GM12878 (cell line): ENCODE measurements at regions not wholly inside any gene's neighbourhood (a gene's known extent, or its start where the extent isn't known, plus 50 kb on each side); places are given as distances from the start of the nearest gene placed in this dataset.

Experiments used
- ATAC-seq: fragments of 200-7000 bp; cut with Tn5 transposase; 3 replicates; pipeline ENCODE4 v1.9.1; 2020; ENCODE audit warnings: mild to moderate bottlenecking, moderate library complexity
- BruUV-seq: library from RNA; stranded (reverse); fragments of 400-500 nt; replicated peaks from 2 replicates; lab custom pipeline; 2021; lab: Mats Ljungman, UMichigan
- CTCF ChIA-PET: fragments of 300-600 bp; sonication (Branson Sonifier 250); formaldehyde crosslinking; extraction: SDS; loops from one replicate; lab custom pipeline; 2021; ENCODE audit warnings: inconsistent platforms; lab: Yijun Ruan, JAX
- POLR2A ChIA-PET: fragments of 350-600 bp; formaldehyde crosslinking; extraction: SDS; loops from one replicate; lab custom pipeline; 2021; ENCODE audit warnings: inconsistent platforms; lab: Charles Lee
- RAD21 ChIA-PET: fragments of 300-600 bp; sonication (Branson Sonifier 250); formaldehyde crosslinking; loops from one replicate; lab custom pipeline; 2023; ENCODE audit warnings: antibody characterized with exemption; ENCODE audit not compliant: unreplicated experiment; lab: Charles Lee
- SMC1A ChIA-PET: fragments of 300-600 bp; sonication (Branson Sonifier 250); formaldehyde crosslinking; loops from one replicate; lab custom pipeline; 2023; ENCODE audit not compliant: unreplicated experiment, uncharacterized antibody; lab: Charles Lee
- DNase-seq: peaks from one replicate; pipeline ENCODE4 v3.0.0-alpha.2; 2011; ENCODE audit warnings: low read depth, low spot score
- FAIRE-seq: peaks from 3 replicates; lab custom pipeline; 2011; peaks lifted over from hg19 to GRCh38; lab: Jason Lieb, UNC
- H2AFZ ChIP-seq: 2 replicates; pipeline ENCODE4 v1.6.0; 2011; ENCODE audit warnings: low read depth, low read length, control low read depth; ENCODE audit not compliant: control insufficient read depth
- H3K27ac ChIP-seq: 2 replicates; pipeline ENCODE4 v1.5.1; 2011; ENCODE audit warnings: control low read depth; ENCODE audit not compliant: control insufficient read depth, insufficient read depth
- H3K27me3 ChIP-seq, 2 experiments: replicated peaks in 1 of 2; 2 replicates each; pipeline versions ENCODE4 v1.6.0 to v1.6.1; 2011; ENCODE audit warnings: low read length in 1 of 2; ENCODE audit not compliant: control insufficient read depth in 2 of 2, insufficient read depth in 2 of 2
- H3K36me3 ChIP-seq, 2 experiments: 2 replicates each; pipeline ENCODE4 v1.5.1; 2011; ENCODE audit warnings: low read length in 1 of 2; ENCODE audit not compliant: control insufficient read depth in 2 of 2, insufficient read depth in 2 of 2
- H3K4me1 ChIP-seq: 2 replicates; pipeline ENCODE4 v1.6.1; 2011; ENCODE audit warnings: mild to moderate bottlenecking, low read length, moderate library complexity, mixed read lengths; ENCODE audit not compliant: control insufficient read depth, insufficient read depth
- H3K4me2 ChIP-seq: 2 replicates; pipeline ENCODE4 v1.6.0; 2011; ENCODE audit warnings: control low read depth; ENCODE audit not compliant: control insufficient read depth, insufficient read depth
- H3K4me3 ChIP-seq: fragments of 200-600 bp; sonication (generic); 2 replicates; pipeline ENCODE4 v1.5.1; 2016
- H3K79me2 ChIP-seq: 2 replicates; pipeline ENCODE4 v1.6.0; 2011; ENCODE audit warnings: low read length; ENCODE audit not compliant: control insufficient read depth, insufficient read depth
- H3K9ac ChIP-seq: 2 replicates; pipeline ENCODE4 v1.8.0; 2011; ENCODE audit warnings: low read length, control low read depth, mixed read lengths; ENCODE audit not compliant: control insufficient read depth, insufficient read depth
- H3K9me3 ChIP-seq: replicated peaks from 3 replicates; pipeline ENCODE4 v1.5.1; 2011; ENCODE audit warnings: mild to moderate bottlenecking, low read length; ENCODE audit not compliant: control insufficient read depth, insufficient read depth
- H4K20me1 ChIP-seq: 2 replicates; pipeline ENCODE4 v1.6.0; 2011; ENCODE audit not compliant: control insufficient read depth, insufficient read depth
- BCLAF1 ChIP-seq: fragments of 450-650 bp; IDR thresholded peaks from 2 replicates; pipeline ENCODE4 v1.6.1; 2017; ENCODE audit warnings: antibody characterized with exemption, mild to moderate bottlenecking, moderate library complexity
- CBX3 ChIP-seq: fragments of 200-600 bp; sonication (generic); IDR thresholded peaks from 2 replicates; pipeline ENCODE4 v1.6.1; 2016; ENCODE audit warnings: low read depth, borderline replicate concordance
- EGR1 ChIP-seq, 2 experiments: IDR thresholded peaks; 1 replicate in 1 of 2; 2 replicates in 1 of 2; pipeline ENCODE4 v1.6.1; 2011 to 2012; ENCODE audit warnings: low read depth in 2 of 2, low read length in 2 of 2, borderline replicate concordance in 1 of 2, mild to moderate bottlenecking in 1 of 2, moderate library complexity in 1 of 2
- KDM1A ChIP-seq: fragments of 200-600 bp; sonication (generic); IDR thresholded peaks from 2 replicates; pipeline ENCODE4 v1.6.1; 2016; ENCODE audit warnings: borderline replicate concordance
- MEF2A ChIP-seq: IDR thresholded peaks from 2 replicates; pipeline ENCODE4 v1.6.1; 2011; ENCODE audit warnings: low read depth, mild to moderate bottlenecking, low read length, moderate library complexity; ENCODE audit not compliant: insufficient read depth
- NFYA ChIP-seq: IDR thresholded peaks from 2 replicates; pipeline ENCODE4 v1.6.1; 2011; ENCODE audit warnings: low read depth, mild to moderate bottlenecking, low read length, improper control_type of control experiment, borderline replicate concordance
- NR2C2 ChIP-seq: IDR thresholded peaks from 2 replicates; pipeline ENCODE4 v1.6.1; 2011; ENCODE audit warnings: borderline replicate concordance, low read depth; ENCODE audit not compliant: control insufficient read depth, insufficient read length
- NR2F1 ChIP-seq: fragments of 450-650 bp; conservative IDR thresholded peaks from 2 replicates; pipeline ENCODE4 v1.6.1; 2017; ENCODE audit warnings: mild to moderate bottlenecking
- PAX5 ChIP-seq: IDR thresholded peaks from 2 replicates; pipeline ENCODE4 v1.6.1; 2011; ENCODE audit warnings: low read depth, low read length, borderline replicate concordance
- PML ChIP-seq: IDR thresholded peaks from 2 replicates; pipeline ENCODE4 v1.6.1; 2012; ENCODE audit warnings: low read length, inconsistent platforms
- RUNX3 ChIP-seq: IDR thresholded peaks from 2 replicates; pipeline ENCODE4 v1.6.1; 2012; ENCODE audit warnings: low read length, inconsistent platforms
- SREBF2 ChIP-seq: IDR thresholded peaks from 2 replicates; pipeline ENCODE4 v1.6.1; 2012; ENCODE audit warnings: mild to moderate bottlenecking, low read length
- STAT3 ChIP-seq: IDR thresholded peaks from 2 replicates; pipeline ENCODE4 v1.6.1; 2011; ENCODE audit warnings: low read depth, low read length, improper control_type of control experiment
- ZNF622 ChIP-seq: fragments of 450-650 bp; IDR thresholded peaks from 2 replicates; pipeline ENCODE4 v1.6.1; 2017; ENCODE audit warnings: mild to moderate bottlenecking, inconsistent platforms
- WGBS: methylation state at CpG from one replicate; pipeline ENCODE4 v1.1.6; 2016; ENCODE audit warnings: low lambda C conversion rate; ENCODE audit not compliant: insufficient replicate concordance, insufficient coverage; ENCODE audit errors: missing lambda C conversion rate; 5-methylcytosine and 5-hydroxymethylcytosine counted together
- in situ Hi-C: fragments of 300-500 bp; cut with MboI; formaldehyde crosslinking; loops from 9 replicates; pipeline ENCODE4 v1.14.3; 2018; ENCODE audit warnings: mixed read lengths
- intact Hi-C: fragments of 100-400 bp; cut with micrococcal nuclease; formaldehyde crosslinking; loops from one replicate; pipeline ENCODE4 v1.14.2; 2022; ENCODE audit not compliant: unreplicated experiment

DNA sequence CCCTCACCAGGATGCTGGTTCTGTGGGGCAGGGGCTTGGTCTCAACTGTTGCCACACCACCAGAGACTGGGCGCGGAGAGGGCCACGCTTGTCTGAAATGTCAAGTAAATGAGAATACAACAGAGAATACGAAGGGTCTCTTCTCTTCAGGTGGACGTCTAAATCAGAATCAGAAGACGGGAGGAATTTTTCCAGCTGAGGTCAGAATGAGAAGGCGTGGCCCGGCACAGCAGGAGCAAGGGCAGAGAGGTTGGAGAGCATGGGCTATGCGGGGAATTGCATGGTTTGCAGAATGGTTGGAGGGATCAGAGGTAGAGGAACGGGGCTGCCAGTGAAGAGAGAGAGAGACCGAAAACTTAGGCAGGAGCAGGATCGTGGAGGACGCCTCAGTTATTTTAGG, 337.9 kb downstream of the QKI start (continued):
- TF ChIP-seq BCLAF1 (no peak), MEF2A (no peak), NR2F1 (no peak), NR2C2 (no peak), SREBF2 (no peak), PAX5 (no peak), STAT3 (no peak), PML (no peak), ZNF622 (no peak), EGR1 (IDR thresholded peaks at IDR 0.05; ENCODE audit: borderline replicate concordance in 1 of 2, low read depth in 2 of 2, low read length in 2 of 2) (no peak), KDM1A (no peak)

GRCh38 chr6:163751032-163751525, 336.6 kb downstream of the QKI start:
- Histone ChIP-seq H3K9ac (no peak overlapping the region), H2AFZ (0 out of 2 replicates have a peak overlapping the region, but pooled peaks have one; percentile 11), H3K27me3 (no peaks in the 10 kb centered on the region), H3K4me1 (peaks cover 12% of the 10 kb centered on the region), H3K79me2 (no peaks in the 10 kb centered on the region), H3K4me2 (0 out of 2 replicates have a peak overlapping the region, but pooled peaks have one; percentile 13), H4K20me1 (no peaks in the 10 kb centered on the region)
- ATAC-seq (no peak), FAIRE-seq (no peak)
- RAD21 ChIA-PET, result no interaction called here
- SMC1A ChIA-PET, result no interaction called here
- 56% methylated on average over 17 of the region's 18 CpGs for WGBS
- intact Hi-C loops (no loop called here), in situ Hi-C loops (no loop called here)
- no TSS peak for BruUV-seq
- TF ChIP-seq RUNX3 (peak; percentile 32; the same call in 1 of the 2 replicates), CBX3 (no peak), NFYA (no peak)
- TF ChIP-seq, all 136 proteins: peak for 1
- Histone ChIP-seq H3K36me3 (no peaks in the 10 kb centered on the region), H3K9me3 (peaks cover 3% of the 10 kb centered on the region; the same call in 2 of the 3 replicates), H3K4me3 (no peak overlapping the region), H3K27ac (no peak overlapping the region)
- no peak for DNase-seq
- POLR2A ChIA-PET, result no interaction called here
- CTCF ChIA-PET, result no interaction called here
